ENCODE measurements at regions not wholly inside any gene's neighbourhood (a gene's known extent, or its start where the extent isn't known, plus 50 kb on each side); places are given as distances from the start of the nearest gene placed in this dataset.

GRCh38 chr6:18763086-18763485 lies 375.9 kb downstream of the RNF144B start:
- no peak for DNase-seq (ENCODE audit: low read depth in 2 of 2)

GRCh38 chr6:18784794-18785193 lies 397.6 kb downstream of the RNF144B start:
- no peak for DNase-seq (ENCODE audit: low read depth in 2 of 2)

GRCh38 chr6:18785810-18786490 lies 398.8 kb downstream of the RNF144B start:
- no peak for DNase-seq (ENCODE audit: low read depth in 2 of 2)

- no peak for DNase-seq (ENCODE audit: low read depth in 2 of 2)
Observed at GRCh38 chr6:18792866-18793265, 405.7 kb downstream of the RNF144B start.

GRCh38 chr6:18795726-18796125 lies 408.6 kb downstream of the RNF144B start:
- DNase-seq (ENCODE audit: low read depth in 2 of 2), result no peak

- no peak for DNase-seq (ENCODE audit: low read depth in 2 of 2)
Observed at GRCh38 chr6:18820725-18821124, 433.6 kb downstream of the RNF144B start.

- DNase-seq (ENCODE audit: low read depth in 2 of 2), result no peak
Observed at GRCh38 chr6:18823782-18824386, 436.7 kb downstream of the RNF144B start.

GRCh38 chr6:18829272-18829870 lies 442.2 kb downstream of the RNF144B start:
- no peak for DNase-seq (ENCODE audit: low read depth in 2 of 2)

GRCh38 chr6:18835976-18836375 lies 448.8 kb downstream of the RNF144B start:
- no peak for DNase-seq (ENCODE audit: low read depth in 2 of 2)

GRCh38 chr6:18837013-18837412 lies 449.9 kb downstream of the RNF144B start:
- DNase-seq (ENCODE audit: low read depth in 2 of 2), result no peak

- DNase-seq (ENCODE audit: low read depth in 2 of 2), result no peak
Observed at GRCh38 chr6:18842534-18842933, 455.4 kb downstream of the RNF144B start.

GRCh38 chr6:18845896-18846295 lies 458.7 kb downstream of the RNF144B start:
- no peak for DNase-seq (ENCODE audit: low read depth in 2 of 2)

- DNase-seq (ENCODE audit: low read depth in 2 of 2), result no peak
Observed at GRCh38 chr6:18846327-18846726, 459.2 kb downstream of the RNF144B start.

- no peak for DNase-seq (ENCODE audit: low read depth in 2 of 2)
Observed at GRCh38 chr6:18861204-18861603, 474.1 kb downstream of the RNF144B start.

GRCh38 chr6:18883268-18883667 lies 496.1 kb downstream of the RNF144B start:
- no peak for DNase-seq (ENCODE audit: low read depth in 2 of 2)

GRCh38 chr6:18883851-18884250 lies 496.7 kb downstream of the RNF144B start:
- DNase-seq (ENCODE audit: low read depth in 2 of 2), result no peak

GRCh38 chr6:18893540-18894269 lies 506.6 kb downstream of the RNF144B start:
- DNase-seq (ENCODE audit: low read depth in 2 of 2), result no peak

GRCh38 chr6:18897350-18897749 lies 510.2 kb downstream of the RNF144B start:
- DNase-seq (ENCODE audit: low read depth in 2 of 2), result no peak

- no peak for DNase-seq (ENCODE audit: low read depth in 2 of 2)
Observed at GRCh38 chr6:18904681-18905080, 517.5 kb downstream of the RNF144B start.

GRCh38 chr6:18920701-18921100 lies 533.6 kb downstream of the RNF144B start:
- DNase-seq (ENCODE audit: low read depth in 2 of 2), result no peak

GRCh38 chr6:18931086-18931485 lies 543.9 kb downstream of the RNF144B start:
- DNase-seq (ENCODE audit: low read depth in 2 of 2), result no peak

GRCh38 chr6:18958146-18958545 lies 571.0 kb downstream of the RNF144B start:
- DNase-seq (ENCODE audit: low read depth in 2 of 2), result no peak

GRCh38 chr6:18961566-18961965 lies 574.4 kb downstream of the RNF144B start:
- no peak for DNase-seq (ENCODE audit: low read depth in 2 of 2)

Measured in stimulated activated CD8-positive, alpha-beta memory T cell treated with anti-CD3 and anti-CD28 coated beads, Interleukin-7, amount 100 ng/mL, for 4 hours (primary cell).